AG04449 (cell line): ENCODE measurements at regions not wholly inside any gene's neighbourhood (a gene's known extent, or its start where the extent isn't known, plus 50 kb on each side); places are given as distances from the start of the nearest gene placed in this dataset.
"Not testable (repeated sequence)": the region's sequence is repeated elsewhere in the genome, so short reads cannot be mapped to it uniquely, and the experiment has no call there.

Experiments used
- CTCF ChIA-PET: fragments of 350-600 bp; formaldehyde crosslinking; extraction: SDS; loops from one replicate; lab custom pipeline; 2021; ENCODE audit warnings: antibody characterized with exemption; lab: Yijun Ruan, JAX
- POLR2A ChIA-PET: fragments of 400-600, 350-600 bp; formaldehyde crosslinking; extraction: SDS; loops from one replicate; lab custom pipeline; 2020; ENCODE audit warnings: antibody characterized with exemption, inconsistent platforms; lab: Yijun Ruan, JAX
- DNase-seq: peaks from one replicate; pipeline ENCODE4 v3.0.0-alpha.2; 2010; ENCODE audit warnings: low read depth, low spot score
- H3K4me3 ChIP-seq: 2 replicates; pipeline ENCODE4 v1.5.1; 2011; ENCODE audit warnings: low read depth, mild to moderate bottlenecking, control low read depth, low read length
- CTCF ChIP-seq: IDR thresholded peaks from one replicate; pipeline ENCODE4 v1.5.1; 2011; ENCODE audit warnings: mild to moderate bottlenecking, moderate library complexity, low read length, control low read depth, inconsistent platforms; ENCODE audit not compliant: insufficient read depth; ENCODE audit errors: missing control alignments

- ChIA-PET CTCF (interaction anchor here (22.4 kb wide), 1 partner anchor 432 kb away, joined by 687 read pairs; no protein-coding TSS in a partner anchor), POLR2A (no interaction called here)
- no peak overlapping the region for H3K4me3 ChIP-seq
- DNase-seq: no peak
- no peak for TF ChIP-seq CTCF
These were observed 188.7 kb upstream of the RAI14 start for GRCh38 chr5:34467436-34467835.

- DNase-seq, H3K4me3 ChIP-seq, POLR2A ChIA-PET: not testable (repeated sequence)
- CTCF ChIA-PET: interaction anchor here (0.8 to 22.4 kb wide), 2 partner anchors 17 to 431 kb away, joined by 3 to 687 read pairs; no protein-coding TSS in a partner anchor
These were observed 188.1 kb upstream of the RAI14 start for GRCh38 chr5:34467984-34468383.

- no peak for TF ChIP-seq CTCF
- no peak overlapping the region for H3K4me3 ChIP-seq
- CTCF ChIA-PET: interaction anchor here (22.4 kb wide), 1 partner anchor 429 kb away, joined by 687 read pairs; no protein-coding TSS in a partner anchor
- POLR2A ChIA-PET: no interaction called here
- DNase-seq: no peak
These were observed 186.2 kb upstream of the RAI14 start for GRCh38 chr5:34469971-34470370.

GRCh38 chr5:34474573-34475021 lies 181.5 kb upstream of the RAI14 start:
- ChIA-PET POLR2A (no interaction called here), CTCF (interaction anchor here (0.7 to 22.4 kb wide), 12 partner anchors 9 to 528 kb away, joined by 3 to 687 read pairs (median 4); no protein-coding TSS in a partner anchor)
- H3K4me3 ChIP-seq: no peak overlapping the region
- TF ChIP-seq CTCF: peak; percentile 78
- no peak for DNase-seq

GRCh38 chr5:34475249-34475966 lies 180.7 kb upstream of the RAI14 start:
- CTCF ChIA-PET: interaction anchor here (0.7 to 22.4 kb wide), 20 partner anchors 8 to 1452 kb away, joined by 3 to 687 read pairs (median 4); no protein-coding TSS in a partner anchor
- TF ChIP-seq CTCF: no peak
- POLR2A ChIA-PET: interaction anchor here (0.6 kb wide), 1 partner anchor 277 kb away, joined by 4 read pairs; no protein-coding TSS in a partner anchor
- H3K4me3 ChIP-seq: no peak overlapping the region
- DNase-seq: no peak

GRCh38 chr5:34476941-34477565 lies 179.1 kb upstream of the RAI14 start:
- CTCF ChIA-PET: interaction anchor here (1.2 to 22.4 kb wide), 7 partner anchors 9 to 526 kb away, joined by 3 to 687 read pairs (median 10); no protein-coding TSS in a partner anchor
- no peak overlapping the region for H3K4me3 ChIP-seq
- POLR2A ChIA-PET: no interaction called here
- DNase-seq: no peak
- no peak for TF ChIP-seq CTCF
